ENCODE measurements at regions not wholly inside any gene's neighbourhood (a gene's known extent, or its start where the extent isn't known, plus 50 kb on each side); places are given as distances from the start of the nearest gene placed in this dataset.

DNA sequence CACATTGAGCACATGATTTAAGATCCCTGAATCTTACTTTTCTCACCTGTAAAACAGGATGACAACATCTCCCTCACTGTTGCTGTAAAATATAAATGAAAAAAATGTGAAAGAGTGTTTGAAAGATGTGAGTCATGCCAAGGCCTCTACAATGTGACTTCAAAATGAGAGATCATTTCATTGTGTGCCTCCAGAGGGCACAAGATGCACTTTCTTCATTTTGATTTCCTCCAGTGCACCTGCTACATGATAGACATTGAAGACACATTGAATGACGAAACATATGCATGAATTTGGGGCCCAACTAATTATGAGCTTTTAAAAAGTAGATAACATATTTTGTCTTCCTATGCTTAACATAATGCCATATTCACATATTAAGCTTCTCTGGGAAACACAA, 170.3 kb downstream of the MOBP start:
- TF ChIP-seq, protein P1, sequence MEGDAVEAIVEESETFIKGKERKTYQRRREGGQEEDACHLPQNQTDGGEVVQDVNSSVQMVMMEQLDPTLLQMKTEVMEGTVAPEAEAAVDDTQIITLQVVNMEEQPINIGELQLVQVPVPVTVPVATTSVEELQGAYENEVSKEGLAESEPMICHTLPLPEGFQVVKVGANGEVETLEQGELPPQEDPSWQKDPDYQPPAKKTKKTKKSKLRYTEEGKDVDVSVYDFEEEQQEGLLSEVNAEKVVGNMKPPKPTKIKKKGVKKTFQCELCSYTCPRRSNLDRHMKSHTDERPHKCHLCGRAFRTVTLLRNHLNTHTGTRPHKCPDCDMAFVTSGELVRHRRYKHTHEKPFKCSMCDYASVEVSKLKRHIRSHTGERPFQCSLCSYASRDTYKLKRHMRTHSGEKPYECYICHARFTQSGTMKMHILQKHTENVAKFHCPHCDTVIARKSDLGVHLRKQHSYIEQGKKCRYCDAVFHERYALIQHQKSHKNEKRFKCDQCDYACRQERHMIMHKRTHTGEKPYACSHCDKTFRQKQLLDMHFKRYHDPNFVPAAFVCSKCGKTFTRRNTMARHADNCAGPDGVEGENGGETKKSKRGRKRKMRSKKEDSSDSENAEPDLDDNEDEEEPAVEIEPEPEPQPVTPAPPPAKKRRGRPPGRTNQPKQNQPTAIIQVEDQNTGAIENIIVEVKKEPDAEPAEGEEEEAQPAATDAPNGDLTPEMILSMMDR (IDR thresholded peaks at IDR 0.05; ENCODE audit: low read length) = peak; percentile 26; the same call in 1 of the 2 replicates
- TF ChIP-seq EZH2 (IDR thresholded peaks at IDR 0.05; ENCODE audit: borderline replicate concordance, low read length) = no peak

Measured in OCI-LY1 (cell line).